Body of pancreas (tissue), 4 donors: ENCODE measurements at regions not wholly inside any gene's neighbourhood (a gene's known extent, or its start where the extent isn't known, plus 50 kb on each side); places are given as distances from the start of the nearest gene placed in this dataset.

Experiments
- POLR2A ChIP-seq, 3 donors: fragments of 450-650 bp; IDR thresholded peaks; one replicate each; pipeline ENCODE4 v1.6.1; 2016; ENCODE audit warnings: antibody characterized with exemption in 3 of 3, mild to moderate bottlenecking in 2 of 3
- TF ChIP-seq, protein P1 (sequence below), 7 experiments: fragments of 450-650 bp in 4 of 7; fragments of 200-600 bp in 3 of 7; sonication (generic) in 3 of 7; IDR thresholded peaks; one replicate each; pipeline ENCODE4 v1.5.1; 2016 to 2019; ENCODE audit warnings: antibody characterized with exemption in 7 of 7

DNA sequence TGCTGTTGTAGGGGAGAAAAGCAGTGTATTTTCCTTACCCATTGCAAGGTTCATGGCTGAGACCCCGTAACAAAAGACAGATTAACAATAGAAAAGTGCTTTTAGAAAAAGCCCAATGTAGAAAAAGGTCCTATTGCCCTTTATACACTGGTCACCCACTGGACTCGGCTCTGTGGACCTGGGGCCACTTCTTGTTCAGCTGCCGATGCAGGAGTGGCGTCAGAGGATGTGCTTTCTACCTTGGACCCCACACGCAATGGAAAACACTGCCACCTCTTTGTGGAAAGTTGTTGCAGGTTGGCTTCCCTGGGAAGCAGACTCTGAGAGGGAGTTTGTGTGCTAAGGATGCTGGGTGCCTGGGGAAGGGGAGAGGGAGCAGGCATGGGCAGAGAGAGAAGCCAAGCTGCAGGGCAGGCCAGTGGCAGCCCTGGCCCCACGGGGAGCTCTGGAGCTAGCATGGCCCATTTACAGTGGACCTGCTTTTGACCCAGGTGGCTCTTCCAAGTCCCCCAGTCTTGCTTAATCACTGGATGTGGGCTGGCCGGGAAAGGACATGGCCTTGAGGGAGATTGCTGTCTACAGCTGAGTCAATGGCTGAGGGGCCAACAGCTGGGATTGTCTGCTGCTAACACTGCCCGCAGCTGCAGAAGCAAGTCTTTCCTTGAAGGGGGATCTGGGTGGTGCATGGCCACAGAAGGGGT lies 142.9 kb downstream of the CDC5L start:
- TF ChIP-seq, protein P1, sequence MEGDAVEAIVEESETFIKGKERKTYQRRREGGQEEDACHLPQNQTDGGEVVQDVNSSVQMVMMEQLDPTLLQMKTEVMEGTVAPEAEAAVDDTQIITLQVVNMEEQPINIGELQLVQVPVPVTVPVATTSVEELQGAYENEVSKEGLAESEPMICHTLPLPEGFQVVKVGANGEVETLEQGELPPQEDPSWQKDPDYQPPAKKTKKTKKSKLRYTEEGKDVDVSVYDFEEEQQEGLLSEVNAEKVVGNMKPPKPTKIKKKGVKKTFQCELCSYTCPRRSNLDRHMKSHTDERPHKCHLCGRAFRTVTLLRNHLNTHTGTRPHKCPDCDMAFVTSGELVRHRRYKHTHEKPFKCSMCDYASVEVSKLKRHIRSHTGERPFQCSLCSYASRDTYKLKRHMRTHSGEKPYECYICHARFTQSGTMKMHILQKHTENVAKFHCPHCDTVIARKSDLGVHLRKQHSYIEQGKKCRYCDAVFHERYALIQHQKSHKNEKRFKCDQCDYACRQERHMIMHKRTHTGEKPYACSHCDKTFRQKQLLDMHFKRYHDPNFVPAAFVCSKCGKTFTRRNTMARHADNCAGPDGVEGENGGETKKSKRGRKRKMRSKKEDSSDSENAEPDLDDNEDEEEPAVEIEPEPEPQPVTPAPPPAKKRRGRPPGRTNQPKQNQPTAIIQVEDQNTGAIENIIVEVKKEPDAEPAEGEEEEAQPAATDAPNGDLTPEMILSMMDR (IDR thresholded peaks at IDR 0.05): no peak
- TF ChIP-seq POLR2A (IDR thresholded peaks at IDR 0.05): no peak
